Uterus (tissue), 2 donors: ENCODE measurements at regions not wholly inside any gene's neighbourhood (a gene's known extent, or its start where the extent isn't known, plus 50 kb on each side); places are given as distances from the start of the nearest gene placed in this dataset.

ENCODE experiments used
- CTCF ChIP-seq, 4 experiments: fragments of 200-600 bp in 2 of 4; fragments of 450-650 bp in 2 of 4; sonication (generic) in 2 of 4; IDR thresholded peaks; one replicate each; pipeline ENCODE4 v1.5.1; 2016 to 2019; ENCODE audit warnings: antibody characterized with exemption in 4 of 4, mild to moderate bottlenecking in 2 of 4, moderate library complexity in 1 of 4
- POLR2A ChIP-seq, 2 donors: fragments of 450-650 bp; IDR thresholded peaks; one replicate each; pipeline ENCODE4 v1.6.1; 2016; ENCODE audit warnings: antibody characterized with exemption in 2 of 2, mild to moderate bottlenecking in 1 of 2, moderate library complexity in 1 of 2

- TF ChIP-seq CTCF (IDR thresholded peaks at IDR 0.05) (no peak), POLR2A (IDR thresholded peaks at IDR 0.05) (no peak)
These were observed 149.5 kb downstream of the MTX2 start for GRCh38 chr2:176418768-176419167.
